Caco-2 (cell line): ENCODE measurements at regions not wholly inside any gene's neighbourhood (a gene's known extent, or its start where the extent isn't known, plus 50 kb on each side); places are given as distances from the start of the nearest gene placed in this dataset.

Source experiments
- BruUV-seq: library from RNA; stranded (reverse); fragments of 400-500 nt; replicated peaks from 2 replicates; lab custom pipeline; 2021; lab: Mats Ljungman, UMichigan
- CTCF ChIA-PET: fragments of 300-600 bp; sonication (Branson Sonifier 250); formaldehyde crosslinking; loops from one replicate; lab custom pipeline; 2022; ENCODE audit warnings: antibody characterized with exemption; lab: Charles Lee
- POLR2A ChIA-PET: fragments of 300-600 bp; sonication (Branson Sonifier 250); formaldehyde crosslinking; loops from one replicate; lab custom pipeline; 2022; ENCODE audit warnings: antibody characterized with exemption; lab: Charles Lee
- DNase-seq, 2 experiments: peaks; one replicate each; pipeline versions ENCODE4 v3.0.0 to v3.0.0-alpha.2; 2020 to 2022
- H3K27me3 ChIP-seq: replicated peaks from 2 replicates; pipeline ENCODE4 v1.6.0; 2011; ENCODE audit warnings: low read length; ENCODE audit not compliant: control insufficient read depth, insufficient read depth
- H3K36me3 ChIP-seq: 2 replicates; pipeline ENCODE4 v1.5.1; 2011; ENCODE audit warnings: low read length; ENCODE audit not compliant: control insufficient read depth, insufficient read depth
- H3K4me1 ChIP-seq: fragments of 250-450 bp; sonication (Bioruptor Pico); 2 replicates; pipeline ENCODE4 v1.5.1; 2020; ENCODE audit warnings: mild to moderate bottlenecking
- H3K4me3 ChIP-seq: 2 replicates; pipeline ENCODE4 v1.5.1; 2011; ENCODE audit warnings: low read depth, mild to moderate bottlenecking, control low read depth, low read length
- H3K9me3 ChIP-seq: fragments of 250-450 bp; sonication (Bioruptor Pico); 2 replicates; pipeline ENCODE4 v1.5.1; 2020; ENCODE audit warnings: mild to moderate bottlenecking, moderate library complexity
- H3K27ac Mint-ChIP-seq: one replicate; pipeline ENCODE4 v1.8.0; 2022; ENCODE audit warnings: mixed read lengths; ENCODE audit not compliant: unreplicated experiment
- H3K27me3 Mint-ChIP-seq: one replicate; pipeline ENCODE4 v1.8.0; 2022; ENCODE audit warnings: mixed read lengths; ENCODE audit not compliant: insufficient read depth, unreplicated experiment
- H3K36me3 Mint-ChIP-seq: one replicate; pipeline ENCODE4 v1.8.0; 2022; ENCODE audit warnings: mild to moderate bottlenecking, mixed read lengths; ENCODE audit not compliant: insufficient read depth, unreplicated experiment
- H3K4me1 Mint-ChIP-seq: one replicate; pipeline ENCODE4 v1.8.0; 2022; ENCODE audit warnings: low read depth, mixed read lengths; ENCODE audit not compliant: unreplicated experiment
- H3K4me3 Mint-ChIP-seq: one replicate; pipeline ENCODE4 v1.8.0; 2022; ENCODE audit warnings: mild to moderate bottlenecking, moderate library complexity, mixed read lengths; ENCODE audit not compliant: unreplicated experiment
- H3K9me3 Mint-ChIP-seq: one replicate; pipeline ENCODE4 v1.8.0; 2022; ENCODE audit warnings: mixed read lengths; ENCODE audit not compliant: unreplicated experiment
- intact Hi-C: fragments of 100-400 bp; cut with micrococcal nuclease; formaldehyde crosslinking; loops from one replicate; pipeline ENCODE4 v1.10.0; 2022; ENCODE audit not compliant: unreplicated experiment
- TF ChIP-seq, protein P1 (sequence below), 2 experiments: fragments of 200-600 bp in 1 of 2; IDR thresholded peaks; 1 replicate in 1 of 2; 2 replicates in 1 of 2; pipeline versions ENCODE4 v1.5.1 to v1.8.0; 2011 to 2022; ENCODE audit warnings: antibody characterized with exemption in 1 of 2, control low read depth in 1 of 2, inconsistent platforms in 1 of 2, low read depth in 1 of 2, low read length in 1 of 2, mild to moderate bottlenecking in 1 of 2, moderate library complexity in 1 of 2; ENCODE audit not compliant: insufficient read depth in 1 of 2, severe bottlenecking in 1 of 2, unreplicated experiment in 1 of 2

DNA sequence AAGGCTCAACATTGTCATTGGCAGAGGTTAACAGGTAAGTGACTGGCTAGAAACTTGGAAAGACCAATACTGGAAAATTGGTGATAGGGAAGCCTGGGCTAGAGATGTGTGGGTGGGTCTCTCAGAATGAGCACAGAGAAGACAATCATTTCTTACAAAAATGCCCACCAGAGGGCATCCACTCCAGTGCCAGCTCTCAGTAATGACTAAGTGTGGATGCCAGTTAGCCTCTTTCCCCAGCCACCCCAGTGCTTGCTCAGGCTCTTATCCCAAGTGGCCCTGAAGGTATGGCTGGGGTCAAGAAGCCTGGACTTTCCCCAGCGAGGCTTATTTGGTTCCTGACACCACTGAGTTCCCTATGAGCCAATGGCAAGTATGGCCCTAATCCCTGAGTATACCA, 115.9 kb upstream of the ST8SIA2 start:
- Histone ChIP-seq H3K4me3 (no peak overlapping the region), H3K4me1 (no peaks in the 10 kb centered on the region), H3K36me3 (no peaks in the 10 kb centered on the region), H3K27me3 (no peaks in the 10 kb centered on the region), H3K9me3 (no peaks in the 10 kb centered on the region)
- CTCF ChIA-PET, result no interaction called here
- no peak overlapping the region for H3K27ac Mint-ChIP-seq
- TF ChIP-seq, protein P1, sequence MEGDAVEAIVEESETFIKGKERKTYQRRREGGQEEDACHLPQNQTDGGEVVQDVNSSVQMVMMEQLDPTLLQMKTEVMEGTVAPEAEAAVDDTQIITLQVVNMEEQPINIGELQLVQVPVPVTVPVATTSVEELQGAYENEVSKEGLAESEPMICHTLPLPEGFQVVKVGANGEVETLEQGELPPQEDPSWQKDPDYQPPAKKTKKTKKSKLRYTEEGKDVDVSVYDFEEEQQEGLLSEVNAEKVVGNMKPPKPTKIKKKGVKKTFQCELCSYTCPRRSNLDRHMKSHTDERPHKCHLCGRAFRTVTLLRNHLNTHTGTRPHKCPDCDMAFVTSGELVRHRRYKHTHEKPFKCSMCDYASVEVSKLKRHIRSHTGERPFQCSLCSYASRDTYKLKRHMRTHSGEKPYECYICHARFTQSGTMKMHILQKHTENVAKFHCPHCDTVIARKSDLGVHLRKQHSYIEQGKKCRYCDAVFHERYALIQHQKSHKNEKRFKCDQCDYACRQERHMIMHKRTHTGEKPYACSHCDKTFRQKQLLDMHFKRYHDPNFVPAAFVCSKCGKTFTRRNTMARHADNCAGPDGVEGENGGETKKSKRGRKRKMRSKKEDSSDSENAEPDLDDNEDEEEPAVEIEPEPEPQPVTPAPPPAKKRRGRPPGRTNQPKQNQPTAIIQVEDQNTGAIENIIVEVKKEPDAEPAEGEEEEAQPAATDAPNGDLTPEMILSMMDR (IDR thresholded peaks at IDR 0.05; ENCODE audit: insufficient read depth in 1 of 2, low read depth in 1 of 2, low read length in 1 of 2, severe bottlenecking in 1 of 2, unreplicated experiment in 1 of 2), result no peak
- no peaks in the 10 kb centered on the region for H3K36me3 Mint-ChIP-seq
- BruUV-seq, result no TSS peak
- POLR2A ChIA-PET, result no interaction called here
- no peaks in the 10 kb centered on the region for H3K4me1 Mint-ChIP-seq
- intact Hi-C loops, result loop anchor here (1.0 kb wide), 1 partner anchor 27 kb away; no protein-coding TSS in a partner anchor
- H3K4me3 Mint-ChIP-seq, result no peak overlapping the region
- H3K9me3 Mint-ChIP-seq, result no peaks in the 10 kb centered on the region
- no peak for DNase-seq
- H3K27me3 Mint-ChIP-seq, result peaks cover 26% of the 10 kb centered on the region

DNA sequence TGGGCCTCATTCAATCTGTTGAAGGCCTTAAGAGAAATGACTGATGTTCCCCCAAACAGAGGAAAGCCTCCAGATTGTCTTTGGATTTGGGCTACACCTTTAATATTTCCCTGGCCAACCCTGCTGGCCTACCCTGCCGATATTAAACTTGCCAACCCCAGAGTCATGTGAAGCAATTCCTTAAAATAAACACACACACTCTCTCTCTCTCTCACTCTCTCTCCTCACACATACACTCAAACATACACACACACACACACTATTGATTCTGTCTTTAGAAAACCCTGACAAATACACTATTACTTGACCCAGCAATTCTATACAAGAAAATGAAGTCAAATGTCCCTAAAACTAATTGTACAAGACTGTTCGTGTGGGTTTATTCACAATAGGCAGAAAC, 109.9 kb upstream of the ST8SIA2 start:
- no peaks in the 10 kb centered on the region for H3K9me3 ChIP-seq
- intact Hi-C loops, result no loop called here
- no peaks in the 10 kb centered on the region for H3K36me3 Mint-ChIP-seq
- no peaks in the 10 kb centered on the region for H3K4me1 Mint-ChIP-seq
- H3K27me3 Mint-ChIP-seq, result peaks cover 19% of the 10 kb centered on the region
- no peak overlapping the region for H3K4me3 ChIP-seq
- H3K4me1 ChIP-seq, result no peaks in the 10 kb centered on the region
- BruUV-seq, result no TSS peak
- no peak for DNase-seq
- no peaks in the 10 kb centered on the region for H3K9me3 Mint-ChIP-seq
- CTCF ChIA-PET, result no interaction called here
- H3K36me3 ChIP-seq, result no peaks in the 10 kb centered on the region
- no peak overlapping the region for H3K4me3 Mint-ChIP-seq
- POLR2A ChIA-PET, result no interaction called here
- TF ChIP-seq, protein P1 (IDR thresholded peaks at IDR 0.05; ENCODE audit: insufficient read depth in 1 of 2, low read depth in 1 of 2, low read length in 1 of 2, severe bottlenecking in 1 of 2, unreplicated experiment in 1 of 2), result no peak
- no peaks in the 10 kb centered on the region for H3K27me3 ChIP-seq
- H3K27ac Mint-ChIP-seq, result no peak overlapping the region

DNA sequence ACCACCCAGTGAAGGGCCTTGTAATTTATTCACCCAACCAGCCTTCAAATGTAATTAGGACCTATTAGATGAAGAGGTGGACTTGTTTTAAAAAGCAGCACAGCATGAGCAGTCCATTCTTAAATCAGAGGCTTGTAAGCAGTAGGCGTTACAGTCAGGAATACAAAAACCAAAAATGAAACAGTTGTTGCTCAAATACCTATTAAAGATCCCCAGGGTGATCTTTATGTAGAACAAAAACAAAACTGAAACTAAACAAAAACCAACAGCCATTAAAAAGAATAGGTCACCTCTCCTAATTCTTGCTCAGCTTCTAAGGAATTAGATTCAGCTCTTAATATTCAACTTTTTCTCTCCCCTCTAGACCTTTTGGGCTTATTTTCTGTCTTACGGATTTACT, 104.9 kb upstream of the ST8SIA2 start:
- Mint-ChIP-seq H3K9me3 (no peaks in the 10 kb centered on the region), H3K36me3 (no peaks in the 10 kb centered on the region), H3K4me3 (no peak overlapping the region), H3K27ac (no peak overlapping the region), H3K27me3 (peaks cover 14% of the 10 kb centered on the region), H3K4me1 (no peaks in the 10 kb centered on the region)
- POLR2A ChIA-PET, result no interaction called here
- BruUV-seq, result no TSS peak
- intact Hi-C loops, result no loop called here
- Histone ChIP-seq H3K27me3 (no peaks in the 10 kb centered on the region), H3K9me3 (no peaks in the 10 kb centered on the region), H3K4me3 (no peak overlapping the region), H3K4me1 (no peaks in the 10 kb centered on the region), H3K36me3 (no peaks in the 10 kb centered on the region)
- DNase-seq, result no peak
- TF ChIP-seq, protein P1 (IDR thresholded peaks at IDR 0.05; ENCODE audit: insufficient read depth in 1 of 2, low read depth in 1 of 2, low read length in 1 of 2, severe bottlenecking in 1 of 2, unreplicated experiment in 1 of 2), result no peak
- CTCF ChIA-PET, result no interaction called here
